Lung (tissue), 11 donors: ENCODE measurements at regions not wholly inside any gene's neighbourhood (a gene's known extent, or its start where the extent isn't known, plus 50 kb on each side); places are given as distances from the start of the nearest gene placed in this dataset.
A peak's percentile ranks its signal among the peaks of the same experiment; 100 is the strongest.

Source experiments
- ATAC-seq: fragments of 200-7000 bp; cut with Tn5 transposase; one replicate; pipeline ENCODE4 v1.9.1; 2020; ENCODE audit warnings: moderate number of reproducible peaks; ENCODE audit not compliant: insufficient read depth, low FRiP score
- DNase-seq, 3 donors: peaks; one replicate each; pipeline ENCODE4 v3.0.0-alpha.2; 2013 to 2017
- H3K27ac ChIP-seq, 2 donors: one replicate each; pipeline ENCODE4 v1.5.1; 2013; ENCODE audit warnings: mild to moderate bottlenecking in 2 of 2, moderate library complexity in 2 of 2, control low read depth in 1 of 2, inconsistent platforms in 1 of 2, low read depth in 1 of 2, low read length in 1 of 2
- H3K27me3 ChIP-seq, 3 donors: one replicate each; pipeline ENCODE4 v1.5.1; 2013; ENCODE audit warnings: low read length in 2 of 3; ENCODE audit not compliant: control insufficient read depth in 3 of 3, insufficient read depth in 3 of 3
- H3K36me3 ChIP-seq, 4 donors: one replicate each; pipeline ENCODE4 v1.5.1; 2013; ENCODE audit warnings: low read length in 4 of 4, mild to moderate bottlenecking in 1 of 4, moderate library complexity in 1 of 4; ENCODE audit not compliant: control insufficient read depth in 4 of 4, insufficient read depth in 4 of 4
- H3K4me1 ChIP-seq, 5 donors: one replicate each; pipeline ENCODE4 v1.5.1; 2013; ENCODE audit warnings: low read length in 5 of 5, mild to moderate bottlenecking in 2 of 5, moderate library complexity in 1 of 5; ENCODE audit not compliant: control insufficient read depth in 5 of 5, insufficient read depth in 5 of 5
- H3K4me3 ChIP-seq: one replicate; pipeline ENCODE4 v1.5.1; 2013; ENCODE audit warnings: mild to moderate bottlenecking, control low read depth, moderate library complexity
- H3K9ac ChIP-seq, 2 donors: one replicate each; pipeline ENCODE4 v1.5.1; 2013; ENCODE audit warnings: low read length in 2 of 2, control low read depth in 1 of 2; ENCODE audit not compliant: insufficient read depth in 1 of 2
- H3K9me3 ChIP-seq, 4 donors: one replicate each; pipeline ENCODE4 v1.5.1; 2013; ENCODE audit warnings: low read length in 3 of 4, mild to moderate bottlenecking in 1 of 4, moderate library complexity in 1 of 4; ENCODE audit not compliant: control insufficient read depth in 4 of 4, insufficient read depth in 3 of 4
- WGBS, 2 donors: extraction: QIAGEN DNeasy Blood & Tissue Kit; methylation state at CpG; one replicate each; pipeline ENCODE4 v1.1.7; 2013; 5-methylcytosine and 5-hydroxymethylcytosine counted together
- TF ChIP-seq, protein P1 (sequence below): IDR thresholded peaks from 2 replicates; pipeline ENCODE4 v1.5.1; 2012; ENCODE audit warnings: mild to moderate bottlenecking; ENCODE audit errors: control extremely low read depth, extremely low read depth
- donor health status: control.
- donor health status: control.
- donor health status: Bipolar disorder and iron deficiency.
- donor health status: healthy.
- donor health status: DM: yes; HTN: yes; CAD: no.

DNA sequence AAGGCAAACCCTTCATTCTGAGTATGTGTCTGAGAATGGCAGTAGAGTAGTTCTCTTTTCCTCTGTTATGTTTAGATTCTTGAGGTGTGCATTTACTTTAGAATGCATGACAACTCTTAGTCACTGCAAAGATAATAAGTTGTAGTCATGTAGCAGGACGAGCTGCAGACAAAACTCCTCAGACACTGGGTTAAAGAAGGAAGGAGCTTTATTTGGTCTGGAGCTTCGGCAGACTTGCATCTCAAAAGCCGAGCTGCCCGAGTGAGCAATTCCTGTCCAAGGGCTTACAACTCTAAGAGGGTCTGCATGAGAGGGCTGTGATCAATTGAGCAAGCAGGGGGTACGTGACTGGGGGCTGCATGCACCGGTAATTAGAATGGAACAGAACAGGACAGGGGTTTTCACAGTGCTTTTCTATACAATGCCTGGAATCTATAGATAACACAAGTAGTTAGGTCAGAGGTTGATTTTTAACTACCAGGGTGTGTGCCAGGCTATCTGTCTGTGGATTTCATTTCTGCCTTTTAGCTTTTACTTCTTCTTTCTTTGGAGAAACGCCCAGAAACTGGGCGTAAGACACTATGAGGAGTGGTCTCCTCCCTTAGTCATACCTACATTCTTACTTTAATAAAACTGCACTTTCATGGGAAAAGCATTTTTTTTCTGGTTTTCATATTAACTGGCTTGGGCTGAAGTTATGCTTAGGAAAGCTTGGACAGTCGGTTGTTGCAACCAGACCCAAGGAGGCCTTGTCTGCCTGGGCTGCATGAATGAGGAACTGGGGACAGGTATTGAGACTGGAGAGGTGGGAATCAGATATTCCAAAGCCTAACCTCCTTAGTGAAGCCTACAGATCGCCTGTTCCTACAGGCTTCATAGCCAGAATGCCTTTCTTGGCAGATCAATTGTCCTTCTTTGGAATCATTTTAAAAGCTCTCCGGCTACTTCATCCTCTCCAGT is 115.1 kb downstream of the RHOU start:
- Histone ChIP-seq H3K9ac (no peak overlapping the region), H3K9me3 (peaks cover 0 to 2% (median 0%) of the 10 kb centered on the region in 4 donors), H3K27me3 (no peaks in the 10 kb centered on the region), H3K27ac (peak overlapping the region in 1 of 2 donors; percentile 34), H3K4me1 (peaks cover 0 to 13% (median 5%) of the 10 kb centered on the region in 5 donors), H3K4me3 (no peak overlapping the region), H3K36me3 (no peaks in the 10 kb centered on the region)
- TF ChIP-seq, protein P1, sequence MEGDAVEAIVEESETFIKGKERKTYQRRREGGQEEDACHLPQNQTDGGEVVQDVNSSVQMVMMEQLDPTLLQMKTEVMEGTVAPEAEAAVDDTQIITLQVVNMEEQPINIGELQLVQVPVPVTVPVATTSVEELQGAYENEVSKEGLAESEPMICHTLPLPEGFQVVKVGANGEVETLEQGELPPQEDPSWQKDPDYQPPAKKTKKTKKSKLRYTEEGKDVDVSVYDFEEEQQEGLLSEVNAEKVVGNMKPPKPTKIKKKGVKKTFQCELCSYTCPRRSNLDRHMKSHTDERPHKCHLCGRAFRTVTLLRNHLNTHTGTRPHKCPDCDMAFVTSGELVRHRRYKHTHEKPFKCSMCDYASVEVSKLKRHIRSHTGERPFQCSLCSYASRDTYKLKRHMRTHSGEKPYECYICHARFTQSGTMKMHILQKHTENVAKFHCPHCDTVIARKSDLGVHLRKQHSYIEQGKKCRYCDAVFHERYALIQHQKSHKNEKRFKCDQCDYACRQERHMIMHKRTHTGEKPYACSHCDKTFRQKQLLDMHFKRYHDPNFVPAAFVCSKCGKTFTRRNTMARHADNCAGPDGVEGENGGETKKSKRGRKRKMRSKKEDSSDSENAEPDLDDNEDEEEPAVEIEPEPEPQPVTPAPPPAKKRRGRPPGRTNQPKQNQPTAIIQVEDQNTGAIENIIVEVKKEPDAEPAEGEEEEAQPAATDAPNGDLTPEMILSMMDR: no peak
- ATAC-seq (no peak), DNase-seq (no peak)
- 55 to 74% methylated on average over 11 of the region's 11 CpGs for WGBS, 2 donors

DNA sequence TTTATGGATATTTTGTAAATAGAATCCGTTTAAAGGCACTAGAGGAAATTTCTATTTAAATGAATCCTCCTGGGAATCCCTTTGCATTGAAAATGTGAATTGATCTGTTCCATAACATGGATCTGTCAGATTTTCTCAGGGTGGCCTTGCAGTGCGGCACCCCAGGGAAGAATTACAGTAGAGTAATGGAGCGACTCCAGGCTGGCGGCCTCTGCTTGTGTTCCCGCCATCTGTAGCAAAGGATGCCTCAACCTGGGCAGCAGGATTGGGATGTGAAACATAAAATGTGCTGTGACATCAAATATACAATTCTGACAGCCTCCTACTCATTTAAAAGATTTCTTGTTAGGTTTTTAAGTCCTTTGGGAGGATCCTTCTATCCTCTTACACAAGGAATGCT is 115.9 kb downstream of the RHOU start:
- no peak for DNase-seq
- 94 to 96% methylated on average over 5 of the region's 5 CpGs for WGBS, 2 donors
- ATAC-seq: no peak

DNA sequence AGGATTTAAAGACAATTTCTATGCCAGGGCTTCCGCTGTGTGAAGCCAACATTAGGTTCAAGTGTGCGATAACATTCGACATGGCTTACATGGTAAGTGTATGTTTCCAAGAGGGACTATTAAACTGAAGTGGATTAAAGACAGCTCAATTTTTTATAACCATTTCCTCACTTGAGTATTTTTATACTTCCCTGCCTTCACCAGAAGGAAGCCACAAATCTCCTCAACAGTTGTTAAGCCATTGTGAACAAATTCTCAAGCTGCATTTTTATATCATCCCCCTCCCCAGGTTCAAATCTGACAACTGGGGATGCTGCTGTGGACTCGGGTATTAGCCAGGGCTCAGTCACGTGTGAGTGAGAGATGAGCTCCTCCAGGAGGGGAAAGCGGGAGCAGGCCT is 116.3 kb downstream of the RHOU start:
- TF ChIP-seq, protein P1: no peak
- Histone ChIP-seq H3K4me3 (no peak overlapping the region), H3K27me3 (no peaks in the 10 kb centered on the region), H3K9ac (peak overlapping the region in 1 of 2 donors; percentile 11), H3K9me3 (peaks cover 0 to 2% (median 0%) of the 10 kb centered on the region in 4 donors), H3K27ac (no peak overlapping the region), H3K36me3 (no peaks in the 10 kb centered on the region), H3K4me1 (peaks cover 0 to 13% (median 5%) of the 10 kb centered on the region in 5 donors)
- ATAC-seq: no peak
- 49 to 63% methylated on average over 6 of the region's 6 CpGs for WGBS, 2 donors
- DNase-seq: no peak

More for the DNA sequence above, 115.9 kb downstream of the RHOU start:
- Histone ChIP-seq H3K27me3 (no peaks in the 10 kb centered on the region), H3K27ac (no peak overlapping the region), H3K36me3 (no peaks in the 10 kb centered on the region), H3K4me3 (no peak overlapping the region), H3K9me3 (peaks cover 0 to 2% (median 0%) of the 10 kb centered on the region in 4 donors), H3K4me1 (peaks cover 0 to 13% (median 5%) of the 10 kb centered on the region in 5 donors), H3K9ac (peak overlapping the region in 1 of 2 donors; percentile 11)
- TF ChIP-seq, protein P1: no peak
